ENCODE measurements at regions not wholly inside any gene's neighbourhood (a gene's known extent, or its start where the extent isn't known, plus 50 kb on each side); places are given as distances from the start of the nearest gene placed in this dataset.
"Not testable (repeated sequence)": the region's sequence is repeated elsewhere in the genome, so short reads cannot be mapped to it uniquely, and the experiment has no call there.

DNA sequence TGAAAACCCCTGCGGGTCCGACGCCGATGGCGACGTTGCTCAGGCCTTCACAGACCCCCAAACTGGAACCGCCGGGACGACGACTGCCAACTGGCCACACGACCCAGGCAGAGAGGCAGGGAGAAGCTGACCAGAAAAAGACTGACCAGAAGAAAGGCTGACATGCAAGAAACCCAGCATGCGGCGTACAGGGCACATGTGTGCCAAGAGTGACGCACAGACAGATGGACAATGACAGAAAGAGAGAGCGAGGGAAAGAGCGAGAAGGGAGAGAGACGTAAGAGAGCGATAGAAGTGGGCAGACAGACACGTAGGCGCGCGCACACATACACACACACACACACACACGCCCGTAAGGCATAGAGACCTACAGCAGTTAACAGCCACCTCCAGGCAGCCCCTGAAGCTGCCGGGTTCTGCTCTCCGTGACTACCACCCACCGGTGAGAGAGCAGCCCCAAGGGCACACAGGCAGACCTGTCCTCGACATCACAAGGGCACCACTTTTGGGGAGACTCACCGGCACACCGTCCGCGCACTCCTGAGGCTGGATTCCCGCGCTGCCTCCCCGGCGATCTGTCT, 67.2 kb upstream of the ZNF527 start:
- no peak for DNase-seq

DNA sequence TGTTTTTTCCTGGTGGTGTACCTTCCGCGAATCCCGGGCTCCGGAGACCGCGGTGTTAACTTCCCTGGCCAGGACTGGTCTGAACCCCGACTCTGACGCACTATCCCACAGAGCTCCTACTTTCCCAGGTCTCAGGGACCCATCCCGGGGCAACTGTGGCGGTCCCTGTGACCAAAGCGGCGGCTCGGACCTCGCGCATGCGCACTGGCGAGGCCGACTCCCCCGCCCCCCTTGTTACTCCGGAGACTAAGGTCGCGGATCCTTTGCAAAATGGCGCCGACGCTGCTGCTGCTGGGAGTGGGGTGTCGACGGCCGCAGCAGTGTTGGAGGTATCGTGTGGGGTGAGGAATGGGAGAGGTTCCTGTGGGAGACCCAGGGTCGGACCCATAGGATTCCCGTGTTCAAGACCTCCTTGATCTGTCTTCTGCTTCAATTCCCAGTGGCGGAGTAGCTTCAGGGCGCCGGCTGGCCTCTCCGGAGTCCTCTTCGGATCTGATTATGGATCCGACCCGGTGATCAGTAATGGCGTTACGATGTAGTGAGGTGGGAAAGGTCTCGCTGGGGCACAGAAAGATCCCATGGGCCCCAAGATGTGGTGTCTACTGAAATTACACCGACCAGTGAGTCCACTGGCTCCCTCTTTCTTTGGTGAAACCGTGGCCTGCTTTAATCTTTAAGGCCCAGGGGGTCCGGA, 66.6 kb upstream of the ZNF527 start:
- DNase-seq = peak; percentile 34

DNA sequence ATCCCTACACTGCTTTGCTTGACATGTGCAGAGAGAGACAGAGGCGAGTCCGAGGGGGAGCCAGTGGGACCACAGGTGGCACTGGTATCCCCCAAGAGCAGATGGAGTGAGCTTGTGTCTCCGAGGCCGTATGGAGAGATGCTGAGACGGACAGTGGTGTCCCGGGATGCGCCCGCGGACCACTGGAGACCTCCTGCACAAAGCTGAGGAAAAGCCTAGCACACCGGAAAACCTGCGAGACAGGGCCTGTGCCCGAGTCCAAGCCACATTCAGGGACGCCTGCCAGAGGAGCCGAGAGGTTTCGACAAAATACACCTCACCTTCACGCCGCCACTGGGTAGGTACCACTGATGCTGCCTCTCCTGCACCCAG, 66.0 kb upstream of the ZNF527 start:
- DNase-seq = no peak

DNA sequence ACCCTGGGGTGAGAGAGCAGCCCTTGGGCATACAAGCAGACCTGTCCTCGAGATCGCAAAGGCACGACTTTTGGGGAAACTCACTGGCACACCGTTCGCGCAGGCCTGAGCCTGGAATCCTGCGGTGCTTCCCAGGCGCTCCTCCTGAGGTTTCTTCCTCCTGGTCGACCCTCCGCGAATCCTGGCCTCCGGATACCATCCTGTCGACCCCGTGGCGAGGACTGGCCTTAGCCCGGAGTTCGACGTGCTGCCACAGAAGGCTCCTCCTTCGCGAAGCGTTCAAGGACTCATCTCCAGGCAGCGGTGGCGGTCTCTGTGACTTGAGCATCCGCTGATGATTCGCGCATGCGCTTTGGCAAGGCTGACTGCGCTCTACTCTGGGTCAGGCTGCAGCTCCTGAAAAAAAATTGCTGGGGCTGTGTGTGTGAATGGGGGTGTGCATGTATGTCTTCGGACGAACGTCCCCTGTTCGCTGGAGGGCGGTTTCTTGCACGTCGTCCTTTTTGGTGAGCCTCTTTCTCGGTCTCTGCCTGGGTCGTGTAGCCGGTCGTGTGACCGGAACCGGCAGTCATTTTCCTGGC, 64.4 kb upstream of the ZNF527 start:
- DNase-seq = no peak

GRCh38 chr19:37309834-37310575, 60.9 kb upstream of the ZNF527 start:
- no peak for DNase-seq

- DNase-seq = peak; percentile 50
These were observed 58.2 kb upstream of the ZNF527 start for GRCh38 chr19:37312531-37313334.

DNA sequence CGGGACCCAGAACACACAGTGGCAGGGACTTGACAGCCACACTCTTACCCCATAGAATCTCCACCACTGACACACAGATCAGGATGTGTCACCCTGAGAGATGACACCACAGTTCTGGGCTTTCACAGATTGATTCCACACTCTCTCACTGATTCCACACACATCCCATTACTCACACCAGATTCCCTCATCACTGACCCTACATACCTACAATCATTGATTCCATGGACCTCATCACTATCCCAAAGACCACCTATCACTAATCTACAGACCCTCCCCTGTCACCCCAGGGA, 57.6 kb upstream of the ZNF527 start:
- DNase-seq = no peak

GRCh38 chr19:37317403-37318209, 53.3 kb upstream of the ZNF527 start:
- peak; percentile 89 for DNase-seq

- not testable (repeated sequence) for DNase-seq
These were observed 49.9 kb upstream of the ZNF527 start for GRCh38 chr19:37320988-37321387.

All from stimulated activated CD4-positive, alpha-beta T cell treated with anti-CD3 and anti-CD28 coated beads, Interleukin-4, amount 100 ng/mL, for 1 hour (primary cell).